ENCODE measurements at regions not wholly inside any gene's neighbourhood (a gene's known extent, or its start where the extent isn't known, plus 50 kb on each side); places are given as distances from the start of the nearest gene placed in this dataset.
"Not testable (repeated sequence)": the region's sequence is repeated elsewhere in the genome, so short reads cannot be mapped to it uniquely, and the experiment has no call there.

- WGBS, 5 donors, result 70 to 77% (median 75%) methylated on average over 2 to 3 of the region's 3 CpGs
- H3K36me3 ChIP-seq; H3K27me3 ChIP-seq (replicated peaks in 1 of 7); DNase-seq; intact Hi-C loops (cut with DNase I; ENCODE audit: low total_unique reads); H3K4me1 ChIP-seq; H3K4me3 ChIP-seq; H3K27ac ChIP-seq; H3K9me3 ChIP-seq: not testable (repeated sequence)
Measured at GRCh38 chr4:118485801-118486314, 133.1 kb upstream of the PRSS12 start.

- WGBS, 5 donors, result 82 to 94% (median 90%) methylated on average over 4 of the region's 4 CpGs
- H3K9me3 ChIP-seq; H3K27me3 ChIP-seq (replicated peaks in 1 of 7); DNase-seq; H3K27ac ChIP-seq; intact Hi-C loops (cut with DNase I; ENCODE audit: low total_unique reads); H3K4me3 ChIP-seq; H3K4me1 ChIP-seq; H3K36me3 ChIP-seq: not testable (repeated sequence)
Measured at GRCh38 chr4:118492963-118493362, 140.2 kb upstream of the PRSS12 start.

- H3K4me1 ChIP-seq; H3K4me3 ChIP-seq; DNase-seq; H3K9me3 ChIP-seq; H3K36me3 ChIP-seq; intact Hi-C loops (cut with DNase I; ENCODE audit: low total_unique reads); H3K27me3 ChIP-seq (replicated peaks in 1 of 7); H3K27ac ChIP-seq: not testable (repeated sequence)
- WGBS, 5 donors, result 74 to 93% (median 84%) methylated on average over 6 of the region's 6 CpGs
Measured at GRCh38 chr4:118494437-118494836, 141.6 kb upstream of the PRSS12 start.

GRCh38 chr4:118502967-118503366 lies 150.2 kb upstream of the PRSS12 start:
- intact Hi-C loops (cut with DNase I; ENCODE audit: low total_unique reads); H3K27me3 ChIP-seq (replicated peaks in 1 of 7); DNase-seq; H3K36me3 ChIP-seq; H3K27ac ChIP-seq; H3K9me3 ChIP-seq; H3K4me1 ChIP-seq; H3K4me3 ChIP-seq: not testable (repeated sequence)
- WGBS, 5 donors, result 79 to 91% (median 88%) methylated on average over 5 of the region's 5 CpGs

- DNase-seq; H3K9me3 ChIP-seq; H3K4me1 ChIP-seq; intact Hi-C loops (cut with DNase I; ENCODE audit: low total_unique reads); H3K27me3 ChIP-seq (replicated peaks in 1 of 7); H3K4me3 ChIP-seq; H3K27ac ChIP-seq; H3K36me3 ChIP-seq: not testable (repeated sequence)
Measured at GRCh38 chr4:118504927-118505326, 152.1 kb upstream of the PRSS12 start.

- H3K27me3 ChIP-seq (replicated peaks in 1 of 7); H3K9me3 ChIP-seq; H3K27ac ChIP-seq; DNase-seq; H3K4me1 ChIP-seq; H3K4me3 ChIP-seq; H3K36me3 ChIP-seq; intact Hi-C loops (cut with DNase I; ENCODE audit: low total_unique reads): not testable (repeated sequence)
- 68 to 85% (median 81%) methylated on average over 3 of the region's 3 CpGs for WGBS, 5 donors
Measured at GRCh38 chr4:118505491-118505890, 152.7 kb upstream of the PRSS12 start.

- not testable (repeated sequence) for H3K27ac ChIP-seq, H3K9me3 ChIP-seq
Measured at GRCh38 chr4:118512870-118513269, 160.1 kb upstream of the PRSS12 start.

GRCh38 chr4:118514332-118514731 lies 161.5 kb upstream of the PRSS12 start:
- H3K27ac ChIP-seq; H3K27me3 ChIP-seq (replicated peaks in 1 of 7); H3K4me3 ChIP-seq; DNase-seq; H3K36me3 ChIP-seq; H3K9me3 ChIP-seq; H3K4me1 ChIP-seq; intact Hi-C loops (cut with DNase I; ENCODE audit: low total_unique reads): not testable (repeated sequence)
- WGBS, 5 donors, result 67 to 91% (median 85%) methylated on average over 1 to 2 of the region's 3 CpGs

More at GRCh38 chr4:118512870-118513269, 160.1 kb upstream of the PRSS12 start:
- H3K36me3 ChIP-seq; DNase-seq; H3K4me1 ChIP-seq; H3K27me3 ChIP-seq (replicated peaks in 1 of 7); H3K4me3 ChIP-seq; intact Hi-C loops (cut with DNase I; ENCODE audit: low total_unique reads): not testable (repeated sequence)
- 50 to 76% (median 57%) methylated on average over 3 of the region's 3 CpGs for WGBS, 5 donors

GRCh38 chr4:118516107-118516506 lies 163.3 kb upstream of the PRSS12 start:
- H3K27ac ChIP-seq; intact Hi-C loops (cut with DNase I; ENCODE audit: low total_unique reads); DNase-seq; H3K27me3 ChIP-seq (replicated peaks in 1 of 7); H3K9me3 ChIP-seq; H3K4me3 ChIP-seq; H3K4me1 ChIP-seq; H3K36me3 ChIP-seq: not testable (repeated sequence)
- 0 to 89% (median 54%) methylated on average over 1 of the region's 1 CpG for whole genome bisulfite sequencing, 5 donors

GRCh38 chr4:118530107-118530506 lies 155.1 kb upstream of the METTL14 start:
- H3K36me3 ChIP-seq; H3K9me3 ChIP-seq; intact Hi-C loops (cut with DNase I; ENCODE audit: low total_unique reads); H3K4me3 ChIP-seq; DNase-seq; H3K4me1 ChIP-seq; H3K27ac ChIP-seq; H3K27me3 ChIP-seq (replicated peaks in 1 of 7): not testable (repeated sequence)
- WGBS, 5 donors, result 67 to 91% (median 76%) methylated on average over 2 of the region's 2 CpGs

- H3K27me3 ChIP-seq (replicated peaks in 1 of 7); H3K36me3 ChIP-seq; DNase-seq; H3K4me1 ChIP-seq; H3K9me3 ChIP-seq; intact Hi-C loops (cut with DNase I; ENCODE audit: low total_unique reads); H3K4me3 ChIP-seq; H3K27ac ChIP-seq: not testable (repeated sequence)
Measured at GRCh38 chr4:118531947-118532346, 153.2 kb upstream of the METTL14 start.

- H3K4me3 ChIP-seq; H3K27me3 ChIP-seq (replicated peaks in 1 of 7); DNase-seq; H3K4me1 ChIP-seq; H3K27ac ChIP-seq; H3K36me3 ChIP-seq; H3K9me3 ChIP-seq; intact Hi-C loops (cut with DNase I; ENCODE audit: low total_unique reads): not testable (repeated sequence)
- 81 to 87% (median 85%) methylated on average over 1 to 3 of the region's 3 CpGs for WGBS, 5 donors
Measured at GRCh38 chr4:118535788-118536187, 149.4 kb upstream of the METTL14 start.

All from spleen (tissue), 11 donors.